ENCODE measurements at regions not wholly inside any gene's neighbourhood (a gene's known extent, or its start where the extent isn't known, plus 50 kb on each side); places are given as distances from the start of the nearest gene placed in this dataset.
"Not testable (repeated sequence)": the region's sequence is repeated elsewhere in the genome, so short reads cannot be mapped to it uniquely, and the experiment has no call there.

- TF ChIP-seq, protein P1, sequence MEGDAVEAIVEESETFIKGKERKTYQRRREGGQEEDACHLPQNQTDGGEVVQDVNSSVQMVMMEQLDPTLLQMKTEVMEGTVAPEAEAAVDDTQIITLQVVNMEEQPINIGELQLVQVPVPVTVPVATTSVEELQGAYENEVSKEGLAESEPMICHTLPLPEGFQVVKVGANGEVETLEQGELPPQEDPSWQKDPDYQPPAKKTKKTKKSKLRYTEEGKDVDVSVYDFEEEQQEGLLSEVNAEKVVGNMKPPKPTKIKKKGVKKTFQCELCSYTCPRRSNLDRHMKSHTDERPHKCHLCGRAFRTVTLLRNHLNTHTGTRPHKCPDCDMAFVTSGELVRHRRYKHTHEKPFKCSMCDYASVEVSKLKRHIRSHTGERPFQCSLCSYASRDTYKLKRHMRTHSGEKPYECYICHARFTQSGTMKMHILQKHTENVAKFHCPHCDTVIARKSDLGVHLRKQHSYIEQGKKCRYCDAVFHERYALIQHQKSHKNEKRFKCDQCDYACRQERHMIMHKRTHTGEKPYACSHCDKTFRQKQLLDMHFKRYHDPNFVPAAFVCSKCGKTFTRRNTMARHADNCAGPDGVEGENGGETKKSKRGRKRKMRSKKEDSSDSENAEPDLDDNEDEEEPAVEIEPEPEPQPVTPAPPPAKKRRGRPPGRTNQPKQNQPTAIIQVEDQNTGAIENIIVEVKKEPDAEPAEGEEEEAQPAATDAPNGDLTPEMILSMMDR (IDR thresholded peaks at IDR 0.05; ENCODE audit: low read length) = not testable (repeated sequence)
- TF ChIP-seq EZH2 (IDR thresholded peaks at IDR 0.05; ENCODE audit: borderline replicate concordance, low read length) = not testable (repeated sequence)
Observed at GRCh38 chr4:118475901-118476300, 123.1 kb upstream of the PRSS12 start.

Measured in OCI-LY1 (cell line).